Fibroblast of skin of left biceps (primary cell): ENCODE measurements at regions not wholly inside any gene's neighbourhood (a gene's known extent, or its start where the extent isn't known, plus 50 kb on each side); places are given as distances from the start of the nearest gene placed in this dataset.
A peak's percentile ranks its signal among the peaks of the same experiment; 100 is the strongest.

ENCODE experiments used
- DNase-seq, 2 experiments: peaks; one replicate each; pipeline ENCODE4 v3.0.0-alpha.2; 2013; ENCODE audit warnings: low read depth in 2 of 2

- DNase-seq, result no peak
Measured at GRCh38 chr5:73291873-73292272, 118.9 kb downstream of the TMEM174 start.

DNA sequence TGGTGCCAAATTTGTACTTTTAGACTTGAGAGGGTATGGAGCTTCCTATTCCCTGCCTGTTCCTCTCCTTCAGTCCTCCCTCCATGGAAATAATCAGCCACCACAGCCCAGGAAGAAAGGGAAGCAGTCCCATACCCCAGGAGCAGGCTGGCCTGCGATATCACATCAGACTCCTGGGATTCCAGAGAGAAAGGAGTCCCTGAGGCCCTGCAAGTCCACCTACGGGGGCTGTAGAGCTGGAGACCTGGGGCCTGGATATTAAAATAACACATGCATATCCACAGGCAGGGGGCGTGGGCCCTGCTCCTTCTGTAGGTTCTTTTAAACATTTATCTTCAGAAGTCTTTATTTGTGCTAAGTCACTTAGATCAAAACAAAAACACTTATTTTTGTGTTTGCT, 117.2 kb downstream of the TMEM174 start:
- no peak for DNase-seq

DNA sequence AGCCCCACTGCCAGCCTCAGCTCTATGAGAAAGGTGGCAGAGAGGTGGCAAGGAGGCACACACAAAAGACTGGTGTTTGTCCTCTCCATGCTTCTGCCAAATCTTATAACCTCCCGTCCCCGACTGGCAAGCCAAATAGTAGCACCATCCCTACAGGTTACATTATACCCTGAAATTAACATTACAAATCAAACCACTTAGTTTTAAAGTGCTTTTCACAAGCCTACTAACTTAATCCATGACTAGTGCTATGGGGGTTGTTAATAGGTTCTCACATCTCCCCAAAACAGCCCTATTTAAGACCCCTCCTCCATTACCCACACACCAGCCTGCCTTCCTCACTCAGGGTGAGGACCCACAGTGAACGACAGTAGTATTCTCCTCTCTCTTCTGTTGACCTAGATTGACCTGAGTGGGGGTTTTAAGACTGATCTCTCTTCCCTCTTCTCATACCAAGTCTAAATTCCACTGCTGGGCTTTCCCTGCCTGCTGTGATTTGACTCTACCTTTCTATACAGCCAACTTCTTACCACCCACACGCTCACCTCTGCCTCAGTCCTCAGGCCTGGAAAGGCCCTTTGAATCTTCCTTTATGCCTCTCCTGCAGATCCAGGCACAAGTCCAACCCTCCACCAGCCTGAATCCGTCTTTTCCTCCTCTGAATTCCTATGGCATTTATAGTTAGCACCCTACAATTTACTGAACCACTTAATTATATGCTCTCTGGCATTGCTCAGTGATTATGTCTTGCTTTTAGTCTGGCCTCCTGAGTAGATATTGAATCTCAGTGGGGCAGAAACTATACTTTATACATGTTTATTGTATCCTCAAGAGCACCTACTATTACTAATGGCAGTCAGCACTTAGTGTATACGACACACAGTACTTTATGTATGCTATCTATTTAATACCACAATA, 116.1 kb downstream of the TMEM174 start:
- DNase-seq, result no peak

- DNase-seq, result no peak
Measured at GRCh38 chr5:73286896-73287295, 113.9 kb downstream of the TMEM174 start.

DNA sequence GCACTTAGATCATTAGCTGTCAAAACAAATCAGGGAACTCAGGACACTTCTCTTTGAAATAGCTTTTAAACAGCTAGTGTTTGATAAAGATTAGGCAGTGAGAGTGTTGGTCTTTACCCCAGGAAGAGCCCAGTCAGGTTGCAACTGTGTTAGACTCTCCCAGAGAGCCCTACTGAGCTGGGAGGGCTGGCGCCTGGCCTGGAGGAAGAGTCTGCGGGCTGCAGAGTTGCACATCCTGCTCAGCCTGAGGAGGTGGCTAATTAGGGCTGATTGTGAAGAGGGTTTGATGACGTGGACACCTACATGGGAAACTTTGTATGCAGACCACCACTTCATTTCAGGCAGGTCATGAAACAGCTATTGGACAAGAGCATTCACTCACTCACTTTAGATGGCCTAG, 112.0 kb downstream of the TMEM174 start:
- DNase-seq, result no peak

DNA sequence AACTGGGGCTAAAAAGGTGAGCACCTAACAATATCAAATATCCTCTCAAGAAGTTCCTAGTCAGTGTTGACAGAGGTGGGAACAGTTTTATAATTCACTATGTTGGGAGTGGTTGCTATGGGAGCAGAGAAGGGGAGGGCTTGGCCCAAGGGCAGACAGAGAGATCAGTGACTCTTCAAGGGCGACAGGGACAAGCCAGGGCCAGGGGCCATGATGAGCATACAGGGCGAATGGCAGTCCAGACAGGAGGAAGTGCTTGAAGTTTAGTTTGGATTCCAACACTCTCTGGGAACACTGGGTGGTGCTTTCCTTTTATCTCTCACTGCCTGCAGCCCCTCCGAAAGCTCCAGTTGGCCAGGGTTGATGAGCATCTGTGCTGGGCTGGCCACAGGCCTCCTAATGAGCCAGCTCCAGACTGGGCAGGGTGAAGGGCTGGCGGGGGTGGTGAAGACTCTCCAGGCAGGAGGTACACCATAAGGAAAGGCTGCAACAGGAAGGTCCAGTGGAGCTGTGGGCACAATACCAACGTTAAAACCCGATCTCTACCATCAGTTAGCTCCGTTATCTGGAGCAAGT, 111.3 kb downstream of the TMEM174 start:
- no peak for DNase-seq

GRCh38 chr5:73282923-73283322, 109.9 kb downstream of the TMEM174 start:
- DNase-seq, result no peak

GRCh38 chr5:73282383-73282782, 109.4 kb downstream of the TMEM174 start:
- no peak for DNase-seq

DNA sequence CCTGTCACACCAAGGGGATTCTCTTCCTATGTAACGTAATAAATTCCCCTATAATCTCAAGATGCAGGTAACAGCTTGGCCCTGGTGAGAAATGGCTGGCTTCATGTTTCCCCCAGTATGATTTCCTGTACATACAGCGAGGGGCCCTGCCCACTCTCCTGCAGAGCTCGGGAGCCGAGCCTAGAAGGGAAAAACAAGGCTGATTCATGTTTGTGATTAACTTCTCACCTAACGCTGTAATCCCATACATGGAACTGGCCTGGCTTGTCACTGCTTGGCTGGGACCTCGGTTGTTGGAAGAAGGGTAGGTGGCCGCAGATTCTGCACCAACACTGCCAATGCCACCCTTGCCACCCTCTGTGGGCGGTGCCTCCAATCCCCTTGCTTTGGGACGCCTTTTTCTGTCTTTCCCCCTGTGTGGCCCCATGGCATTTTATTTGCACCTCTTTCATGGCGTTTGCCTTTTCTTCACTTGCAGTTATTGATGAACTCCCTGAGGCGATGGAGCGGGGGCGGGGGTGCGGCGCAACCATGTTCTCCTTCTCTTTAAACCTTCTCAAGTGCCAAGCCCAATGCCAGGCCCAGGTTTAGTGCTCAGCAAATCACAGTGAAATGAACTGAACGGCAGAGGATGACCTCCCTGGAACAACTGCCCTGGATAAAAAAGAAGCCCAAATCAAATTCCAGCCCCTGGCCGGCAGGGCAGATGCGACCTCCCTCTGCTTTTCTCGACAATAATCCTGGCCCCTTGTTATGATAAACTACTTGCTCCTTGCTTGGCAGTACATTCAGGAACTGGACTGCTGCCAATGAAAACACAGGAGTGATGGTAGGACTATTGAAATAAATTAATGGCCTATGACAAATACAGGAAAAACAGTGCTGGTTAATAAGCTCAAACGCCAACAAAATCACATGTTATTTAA, 108.1 kb downstream of the TMEM174 start:
- peak in 1 of 2 experiments; percentile 57 for DNase-seq

- DNase-seq, result no peak
Measured at GRCh38 chr5:73280386-73280785, 107.4 kb downstream of the TMEM174 start.

DNA sequence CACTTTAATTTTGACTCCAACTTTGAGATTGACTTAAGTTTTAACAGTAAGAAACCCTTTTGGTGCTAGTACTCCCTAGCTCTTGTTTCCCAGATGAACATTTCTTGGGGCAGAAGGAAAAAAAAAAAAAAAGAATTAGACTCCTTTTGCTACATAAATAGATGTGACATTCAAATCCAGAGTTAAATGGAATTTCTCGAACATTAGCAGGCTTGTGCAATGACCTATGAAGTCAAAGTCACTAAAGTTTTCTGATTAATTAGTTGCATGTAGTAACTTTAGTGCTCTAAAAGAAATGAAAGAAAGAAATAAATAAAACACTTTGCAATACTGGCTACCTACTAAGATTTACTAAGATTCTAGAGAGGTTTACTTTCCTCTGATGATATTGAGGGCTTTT, 106.8 kb downstream of the TMEM174 start:
- DNase-seq, result no peak

GRCh38 chr5:73278693-73279092, 105.7 kb downstream of the TMEM174 start:
- DNase-seq, result no peak

- DNase-seq, result no peak
Measured at GRCh38 chr5:73274881-73275663, 102.1 kb downstream of the TMEM174 start.

GRCh38 chr5:73274121-73274520, 101.1 kb downstream of the TMEM174 start:
- DNase-seq, result peak in 1 of 2 experiments; percentile 38

DNA sequence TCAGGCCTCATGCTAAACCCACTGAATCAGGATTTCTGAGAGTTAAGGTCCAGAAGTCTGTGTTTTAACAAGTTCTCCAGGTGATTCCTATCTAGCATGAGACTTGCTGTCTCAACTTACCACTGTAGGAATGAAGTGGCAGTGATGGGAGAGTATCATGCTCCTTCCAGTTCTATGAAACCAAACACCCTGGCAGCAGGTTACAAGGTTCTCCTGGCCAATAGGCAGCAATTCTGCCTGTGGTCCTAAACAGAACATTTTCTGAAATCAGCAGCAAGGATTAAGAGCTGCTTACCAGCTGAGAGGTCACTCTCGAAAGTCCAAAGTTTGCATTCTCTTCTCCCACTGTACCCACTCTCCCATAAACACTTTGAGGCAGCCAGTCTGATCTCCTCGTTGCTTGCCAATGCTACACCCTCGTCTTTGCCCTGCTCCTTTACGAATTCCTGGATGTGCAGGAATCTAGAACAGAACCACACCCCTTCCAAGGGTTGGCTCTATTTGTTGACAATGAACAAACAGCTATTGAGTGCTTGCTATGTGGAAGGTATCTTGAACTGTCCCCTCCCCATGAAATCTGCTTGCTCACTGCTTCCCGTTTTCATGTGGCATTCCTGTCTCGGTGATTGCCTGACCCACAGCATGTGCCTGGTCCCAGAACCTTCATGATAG, 100.5 kb downstream of the TMEM174 start:
- no peak for DNase-seq

DNA sequence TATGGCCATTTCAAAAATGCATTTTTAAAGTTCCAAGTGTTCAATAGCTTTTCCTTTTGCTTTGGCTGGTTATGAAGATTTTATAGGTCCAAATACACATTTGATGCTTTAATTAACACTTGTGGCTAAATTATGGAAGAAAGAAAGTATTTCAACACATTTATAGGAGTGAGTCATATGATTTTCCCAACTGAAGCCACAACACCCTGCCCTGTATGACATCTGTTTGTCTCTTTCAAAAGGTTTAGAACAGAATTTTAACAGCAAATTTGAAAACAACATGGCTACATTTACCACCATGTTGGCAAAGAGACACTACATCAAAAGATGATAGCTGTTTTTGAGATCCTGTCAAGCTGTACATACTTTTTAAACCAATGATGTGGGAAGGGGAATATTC, 99.4 kb downstream of the TMEM174 start:
- no peak for DNase-seq

DNA sequence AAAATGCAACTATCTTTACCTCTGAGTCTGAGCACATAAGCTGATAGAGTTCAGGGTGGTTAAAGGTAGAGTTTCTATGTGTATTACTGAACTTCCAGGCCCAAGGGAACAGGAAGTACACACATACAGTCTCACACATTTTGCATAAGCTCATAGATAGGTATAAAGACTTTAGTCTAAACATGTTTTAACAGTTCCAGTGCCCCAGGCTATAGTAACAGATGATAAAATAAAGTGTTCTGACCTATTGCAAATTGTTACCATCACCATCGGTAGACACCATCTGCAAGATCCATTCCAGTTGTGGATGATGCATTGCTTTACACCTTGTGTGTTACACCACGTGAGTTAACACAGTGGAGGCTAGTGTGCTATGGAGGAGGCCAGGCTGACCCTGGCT, 95.8 kb downstream of the TMEM174 start:
- no peak for DNase-seq

- DNase-seq, result no peak
Measured at GRCh38 chr5:73267766-73268435, 94.9 kb downstream of the TMEM174 start.

GRCh38 chr5:73266925-73267765, 94.2 kb downstream of the TMEM174 start:
- no peak for DNase-seq
